HepG2 (cell line): ENCODE measurements at regions not wholly inside any gene's neighbourhood (a gene's known extent, or its start where the extent isn't known, plus 50 kb on each side); places are given as distances from the start of the nearest gene placed in this dataset.
A peak's percentile ranks its signal among the peaks of the same experiment; 100 is the strongest.

Experiments
- ATAC-seq: fragments of 200-7000 bp; cut with Tn5 transposase; 3 replicates; pipeline ENCODE4 v1.9.1; 2020; ENCODE audit warnings: mild to moderate bottlenecking, moderate library complexity
- BruUV-seq: library from RNA; stranded (reverse); fragments of 400-500 nt; replicated peaks from 2 replicates; lab custom pipeline; 2021; lab: Mats Ljungman, UMichigan
- CTCF ChIA-PET: fragments of 300-600 bp; formaldehyde crosslinking; extraction: SDS; loops from one replicate; lab custom pipeline; 2021; ENCODE audit warnings: low total read pairs, inconsistent platforms, low intra/inter-chr PET ratio; lab: Yijun Ruan, JAX
- POLR2A ChIA-PET: fragments of 350-600 bp; sonication (Branson Sonifier 250); formaldehyde crosslinking; loops from one replicate; lab custom pipeline; 2020; ENCODE audit warnings: antibody characterized with exemption, inconsistent platforms; lab: Yijun Ruan, JAX
- DNase-seq: peaks from one replicate; pipeline ENCODE4 v3.0.0-alpha.2; 2015; ENCODE audit warnings: low spot score
- FAIRE-seq: peaks from 3 replicates; lab custom pipeline; 2011; peaks lifted over from hg19 to GRCh38; lab: Jason Lieb, UNC
- H2AFZ ChIP-seq: one replicate; pipeline ENCODE4 v1.6.1; 2011; ENCODE audit warnings: low read length, inconsistent platforms
- H3K27ac ChIP-seq: fragments of 300-600 bp; 3 replicates; pipeline ENCODE4 v1.8.0; 2011; ENCODE audit warnings: mixed run types, mild to moderate bottlenecking, mixed read lengths, low read length, inconsistent platforms; ENCODE audit not compliant: insufficient read depth; ENCODE audit errors: extremely low read length
- H3K27me3 ChIP-seq, 2 experiments: fragments of 200-600 bp in 1 of 2; 2 replicates in 1 of 2; 3 replicates in 1 of 2; pipeline versions ENCODE4 v1.6.0 to v1.8.0; 2011; ENCODE audit warnings: low read length in 2 of 2, mild to moderate bottlenecking in 2 of 2, moderate library complexity in 2 of 2, inconsistent platforms in 1 of 2; ENCODE audit not compliant: insufficient read depth in 2 of 2, control insufficient read depth in 1 of 2
- H3K36me3 ChIP-seq, 2 experiments: fragments of 200-600 bp in 1 of 2; replicated peaks in 1 of 2; 2 replicates in 1 of 2; 3 replicates in 1 of 2; pipeline versions ENCODE4 v1.5.1 to v1.8.0; 2011; ENCODE audit warnings: low read length in 2 of 2, inconsistent platforms in 1 of 2; ENCODE audit not compliant: insufficient read depth in 2 of 2, control insufficient read depth in 1 of 2
- H3K4me1 ChIP-seq: 2 replicates; pipeline ENCODE4 v1.5.1; 2012; ENCODE audit warnings: low read length, inconsistent platforms; ENCODE audit not compliant: insufficient read depth
- H3K4me2 ChIP-seq: 2 replicates; pipeline ENCODE4 v1.6.0; 2011; ENCODE audit warnings: low read depth, low read length, inconsistent platforms
- H3K4me3 ChIP-seq, 3 experiments: fragments of 200-600 bp in 1 of 3; sonication (generic), shearing (Covaris generic) in 1 of 3; replicated peaks in 1 of 3; 2 replicates each; pipeline ENCODE4 v1.5.1; 2011 to 2016; ENCODE audit warnings: low read length in 3 of 3, inconsistent platforms in 2 of 3, low read depth in 2 of 3, mild to moderate bottlenecking in 2 of 3, control low read depth in 1 of 3, mixed read lengths in 1 of 3; ENCODE audit not compliant: insufficient read depth in 1 of 3
- H3K79me2 ChIP-seq: one replicate; pipeline ENCODE4 v1.6.1; 2011; ENCODE audit warnings: low read length, inconsistent platforms; ENCODE audit not compliant: insufficient read depth
- H3K9ac ChIP-seq: 2 replicates; pipeline ENCODE4 v1.6.0; 2011; ENCODE audit warnings: mild to moderate bottlenecking, low read depth, low read length, inconsistent platforms; ENCODE audit not compliant: insufficient read depth
- H3K9me3 ChIP-seq: 2 replicates; pipeline ENCODE4 v1.5.1; 2012; ENCODE audit warnings: mild to moderate bottlenecking, low read length
- H4K20me1 ChIP-seq: 2 replicates; pipeline ENCODE4 v1.6.0; 2011; ENCODE audit warnings: inconsistent platforms, mild to moderate bottlenecking, low read length, moderate library complexity; ENCODE audit not compliant: insufficient read depth
- AGO2 ChIP-seq: fragments of 200-400 bp; formaldehyde crosslinking; optimal IDR thresholded peaks from 2 replicates; pipeline ENCODE3; 2017; ENCODE audit warnings: mild to moderate bottlenecking, low read depth, low read length, moderate library complexity
- NCOA2 ChIP-seq: sonication (generic); formaldehyde crosslinking; IDR thresholded peaks from 2 replicates; pipeline ENCODE4 v1.8.0; 2022; ENCODE audit warnings: inconsistent platforms
- SMC3 ChIP-seq: IDR thresholded peaks from 2 replicates; pipeline ENCODE4 v1.6.1; 2011; ENCODE audit warnings: low read length, improper control_type of control experiment
- STAG1 ChIP-seq: sonication (generic); formaldehyde crosslinking; IDR thresholded peaks from 2 replicates; pipeline ENCODE4 v1.4.0; 2020; ENCODE audit warnings: missing genetic modification reagents
- ZC3H13 ChIP-seq: sonication (generic); formaldehyde crosslinking; IDR thresholded peaks from 2 replicates; pipeline ENCODE4 v1.8.1; 2023; ENCODE audit warnings: mild to moderate bottlenecking, missing genetic modification reagents, moderate library complexity
- WGBS: methylation state at CpG from one replicate; pipeline ENCODE4 v1.1.6; 2017; ENCODE audit warnings: low lambda C conversion rate; 5-methylcytosine and 5-hydroxymethylcytosine counted together
- in situ Hi-C: cut with HindIII; loops from 2 replicates; pipeline ENCODE4 v1.10.0; 2017; ENCODE audit warnings: low pct_unique_long_range_greater_than_20kb; ENCODE audit not compliant: extremely low pct_ligation_motif_present
- intact Hi-C: fragments of 100-400 bp; cut with micrococcal nuclease; formaldehyde crosslinking; loops from one replicate; pipeline ENCODE4 v1.10.0; 2022; ENCODE audit not compliant: unreplicated experiment
- TF ChIP-seq, protein P1 (sequence below): sonication (generic); formaldehyde crosslinking; conservative IDR thresholded peaks from 2 replicates; pipeline ENCODE4 v1.4.0; 2020; ENCODE audit warnings: missing genetic modification reagents
- TF ChIP-seq, protein P2 (sequence below): sonication (generic); formaldehyde crosslinking; IDR thresholded peaks from 2 replicates; pipeline ENCODE4 v1.5.0; 2020; ENCODE audit warnings: mild to moderate bottlenecking, missing genetic modification reagents, moderate library complexity

DNA sequence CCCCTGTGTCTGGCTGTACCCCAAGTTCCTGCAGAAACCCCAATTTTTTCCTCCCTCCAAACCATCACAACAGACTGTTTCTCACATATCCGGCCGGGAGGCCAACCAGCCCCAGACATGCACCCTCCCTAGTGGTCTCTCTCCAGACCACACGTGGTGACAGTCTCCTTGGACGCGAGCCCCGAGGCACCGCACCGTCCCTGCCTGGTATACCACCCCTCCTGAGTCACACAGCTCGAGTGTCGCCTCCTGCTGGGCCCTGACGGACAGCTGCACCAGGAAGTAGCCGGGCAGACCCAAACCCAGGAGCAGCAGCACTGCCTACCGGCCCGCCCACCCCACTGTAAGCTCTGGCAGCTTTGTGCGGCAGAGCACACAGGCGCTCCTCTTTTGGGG lies 97.4 kb downstream of the RFLNA start:
- DNase-seq, result no peak
- Histone ChIP-seq H3K4me1 (peaks cover 24% of the 10 kb centered on the region), H2AFZ (no peak overlapping the region), H3K9ac (no peak overlapping the region), H3K4me3 (no peak overlapping the region), H3K27me3 (no peaks in the 10 kb centered on the region), H3K9me3 (no peaks in the 10 kb centered on the region), H3K79me2 (peaks cover 2% of the 10 kb centered on the region)
- ChIA-PET CTCF (no interaction called here), POLR2A (no interaction called here)
- intact Hi-C loops, result no loop called here
- no TSS peak for BruUV-seq
- TF ChIP-seq STAG1 (CRISPR knock-in tag), result no peak
- no peak for TF ChIP-seq SMC3
- TF ChIP-seq, protein P1, sequence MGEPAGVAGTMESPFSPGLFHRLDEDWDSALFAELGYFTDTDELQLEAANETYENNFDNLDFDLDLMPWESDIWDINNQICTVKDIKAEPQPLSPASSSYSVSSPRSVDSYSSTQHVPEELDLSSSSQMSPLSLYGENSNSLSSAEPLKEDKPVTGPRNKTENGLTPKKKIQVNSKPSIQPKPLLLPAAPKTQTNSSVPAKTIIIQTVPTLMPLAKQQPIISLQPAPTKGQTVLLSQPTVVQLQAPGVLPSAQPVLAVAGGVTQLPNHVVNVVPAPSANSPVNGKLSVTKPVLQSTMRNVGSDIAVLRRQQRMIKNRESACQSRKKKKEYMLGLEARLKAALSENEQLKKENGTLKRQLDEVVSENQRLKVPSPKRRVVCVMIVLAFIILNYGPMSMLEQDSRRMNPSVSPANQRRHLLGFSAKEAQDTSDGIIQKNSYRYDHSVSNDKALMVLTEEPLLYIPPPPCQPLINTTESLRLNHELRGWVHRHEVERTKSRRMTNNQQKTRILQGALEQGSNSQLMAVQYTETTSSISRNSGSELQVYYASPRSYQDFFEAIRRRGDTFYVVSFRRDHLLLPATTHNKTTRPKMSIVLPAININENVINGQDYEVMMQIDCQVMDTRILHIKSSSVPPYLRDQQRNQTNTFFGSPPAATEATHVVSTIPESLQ (CRISPR knock-in tag), result no peak
- no peak for TF ChIP-seq ZC3H13 (CRISPR knock-in tag)
- TF ChIP-seq, protein P2, sequence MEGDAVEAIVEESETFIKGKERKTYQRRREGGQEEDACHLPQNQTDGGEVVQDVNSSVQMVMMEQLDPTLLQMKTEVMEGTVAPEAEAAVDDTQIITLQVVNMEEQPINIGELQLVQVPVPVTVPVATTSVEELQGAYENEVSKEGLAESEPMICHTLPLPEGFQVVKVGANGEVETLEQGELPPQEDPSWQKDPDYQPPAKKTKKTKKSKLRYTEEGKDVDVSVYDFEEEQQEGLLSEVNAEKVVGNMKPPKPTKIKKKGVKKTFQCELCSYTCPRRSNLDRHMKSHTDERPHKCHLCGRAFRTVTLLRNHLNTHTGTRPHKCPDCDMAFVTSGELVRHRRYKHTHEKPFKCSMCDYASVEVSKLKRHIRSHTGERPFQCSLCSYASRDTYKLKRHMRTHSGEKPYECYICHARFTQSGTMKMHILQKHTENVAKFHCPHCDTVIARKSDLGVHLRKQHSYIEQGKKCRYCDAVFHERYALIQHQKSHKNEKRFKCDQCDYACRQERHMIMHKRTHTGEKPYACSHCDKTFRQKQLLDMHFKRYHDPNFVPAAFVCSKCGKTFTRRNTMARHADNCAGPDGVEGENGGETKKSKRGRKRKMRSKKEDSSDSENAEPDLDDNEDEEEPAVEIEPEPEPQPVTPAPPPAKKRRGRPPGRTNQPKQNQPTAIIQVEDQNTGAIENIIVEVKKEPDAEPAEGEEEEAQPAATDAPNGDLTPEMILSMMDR (CRISPR knock-in tag), result peak; percentile 28
- TF ChIP-seq NCOA2, result no peak
- TF ChIP-seq AGO2, result peak; percentile 25
- TF ChIP-seq, all 625 proteins: peak for 2
- H4K20me1 ChIP-seq, result 0 out of 2 replicates have a peak, but pooled peaks cover 5% of the 10 kb centered on the region
- no peak overlapping the region for H3K27ac ChIP-seq
- H3K4me2 ChIP-seq, result no peak overlapping the region
- in situ Hi-C loops, result no loop called here
- ATAC-seq (no peak), FAIRE-seq (no peak)
- 83% methylated on average over 7 of the region's 16 CpGs for WGBS
- H3K36me3 ChIP-seq, result peaks cover 11 to 25% of the 10 kb centered on the region in 2 experiments; a peak in 4 of 5 replicates
